Hematopoietic multipotent progenitor cell treated with erythropoietin and hydrocortisone succinate and interleukin-3 and kit ligand, for 6 days (in vitro differentiated cells): ENCODE measurements at regions not wholly inside any gene's neighbourhood (a gene's known extent, or its start where the extent isn't known, plus 50 kb on each side); places are given as distances from the start of the nearest gene placed in this dataset.
A peak's percentile ranks its signal among the peaks of the same experiment; 100 is the strongest.

Source experiments
- DNase-seq: peaks from one replicate; pipeline ENCODE4 v3.0.0-alpha.2; 2015

DNA sequence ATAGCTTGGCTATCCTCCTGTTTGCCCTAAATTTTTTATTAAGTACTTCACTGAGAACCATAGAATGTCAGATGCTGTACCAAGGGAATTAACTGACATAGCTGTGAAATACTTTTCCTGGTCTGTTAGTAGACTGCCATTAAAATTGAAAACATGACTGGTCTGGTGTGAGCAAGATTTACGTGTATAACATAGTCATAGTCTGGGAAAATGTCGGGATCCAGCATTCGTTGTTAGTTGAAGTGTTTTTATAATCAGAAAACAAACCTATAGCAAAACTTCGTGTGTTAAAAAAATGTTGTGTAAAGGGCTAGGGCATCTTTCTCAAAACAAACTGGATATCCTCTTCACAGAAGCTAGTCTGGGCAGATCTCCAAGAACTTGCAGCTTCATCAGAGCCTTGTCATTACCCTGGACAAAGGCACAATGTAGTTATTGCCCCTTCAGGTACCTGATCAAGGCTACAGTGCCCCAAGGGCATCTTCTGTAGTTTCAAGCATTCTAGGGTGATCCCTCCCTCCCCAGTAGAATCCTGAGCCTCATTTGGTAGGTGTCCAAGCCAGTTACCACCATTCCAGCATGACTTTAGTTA, 454.2 kb upstream of the SGCD start:
- DNase-seq = no peak

DNA sequence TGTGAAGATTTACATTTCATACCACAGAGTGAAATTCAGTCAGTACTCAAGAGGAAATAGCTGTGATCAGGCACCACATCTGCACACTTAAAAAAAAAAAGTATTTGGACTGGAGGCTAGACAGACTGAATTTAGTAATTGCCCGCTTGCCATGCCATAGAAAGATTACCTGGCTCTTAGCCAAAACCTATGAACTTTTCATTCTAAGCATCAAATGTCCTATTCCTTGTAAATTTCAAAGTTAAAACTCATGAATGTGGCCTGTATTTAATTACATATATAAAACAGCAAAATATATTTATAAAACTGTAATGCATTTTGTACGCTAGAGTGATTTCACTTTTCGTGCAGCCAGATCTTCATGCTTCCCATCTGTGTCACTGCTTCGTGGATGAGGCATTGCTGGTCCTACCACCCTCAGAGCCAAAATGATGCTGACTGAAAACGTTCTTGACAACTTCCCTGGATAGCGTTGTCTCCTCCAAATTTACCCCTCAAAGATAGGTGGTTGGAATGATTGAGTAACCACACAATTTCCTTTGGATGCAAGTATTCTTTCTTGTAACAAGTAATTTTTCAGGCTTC, 447.9 kb upstream of the SGCD start:
- no peak for DNase-seq

GRCh38 chr5:155884041-155884440, 442.9 kb upstream of the SGCD start:
- no peak for DNase-seq

GRCh38 chr5:155885199-155885598, 441.8 kb upstream of the SGCD start:
- DNase-seq = no peak

DNA sequence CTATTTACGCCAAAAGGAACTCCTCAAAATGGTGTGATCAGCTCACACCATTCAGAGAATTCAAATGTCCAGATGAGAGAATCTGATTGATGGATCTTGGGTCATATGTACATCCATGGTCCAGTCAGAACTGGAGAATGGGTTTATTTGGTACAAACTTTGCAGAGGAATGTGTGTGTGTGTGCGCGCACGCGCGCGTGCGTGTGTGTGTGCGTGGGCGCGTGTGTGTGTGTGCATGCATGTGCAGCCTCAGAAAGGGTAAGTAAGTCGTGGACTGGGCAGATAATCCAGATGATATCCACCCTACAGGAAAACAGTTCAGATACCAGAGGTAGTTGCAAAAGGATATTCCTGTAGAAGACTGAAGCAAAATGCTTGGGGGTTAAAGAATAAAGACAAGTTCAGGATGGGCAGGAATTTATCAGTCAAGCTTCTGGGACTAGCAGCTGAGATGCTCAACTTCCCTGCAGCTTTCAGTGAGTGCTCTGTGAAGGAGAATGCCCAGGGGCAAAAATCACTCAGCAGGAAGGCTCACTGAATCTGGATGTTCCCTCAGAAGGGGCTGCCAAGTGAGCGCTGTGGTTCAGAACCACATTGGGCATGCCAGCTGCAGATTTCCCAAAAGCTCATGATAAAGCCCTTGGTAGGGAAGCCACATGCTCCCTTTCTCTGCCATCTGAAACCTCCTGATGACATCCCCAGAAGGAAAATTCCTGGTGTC, 440.5 kb upstream of the SGCD start:
- DNase-seq = no peak

DNA sequence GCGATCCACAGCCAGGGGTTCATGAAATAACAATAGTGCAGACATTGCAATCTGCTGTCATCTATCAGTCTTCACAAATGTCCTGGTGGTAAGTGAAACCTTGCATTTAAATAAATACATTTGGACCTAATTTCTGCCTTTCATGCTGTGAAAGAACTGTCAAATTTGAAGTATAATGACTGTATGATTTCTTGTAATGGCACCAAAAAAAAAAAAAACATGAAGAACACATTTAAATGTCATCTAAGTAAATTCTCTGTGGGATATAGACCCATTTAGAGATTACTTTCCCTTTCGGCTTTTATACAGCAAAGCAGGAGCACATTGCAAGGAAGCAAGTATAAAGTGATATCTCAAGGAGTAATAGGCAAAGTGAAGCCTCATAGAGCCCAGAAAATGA, 431.5 kb upstream of the SGCD start:
- DNase-seq = no peak

DNA sequence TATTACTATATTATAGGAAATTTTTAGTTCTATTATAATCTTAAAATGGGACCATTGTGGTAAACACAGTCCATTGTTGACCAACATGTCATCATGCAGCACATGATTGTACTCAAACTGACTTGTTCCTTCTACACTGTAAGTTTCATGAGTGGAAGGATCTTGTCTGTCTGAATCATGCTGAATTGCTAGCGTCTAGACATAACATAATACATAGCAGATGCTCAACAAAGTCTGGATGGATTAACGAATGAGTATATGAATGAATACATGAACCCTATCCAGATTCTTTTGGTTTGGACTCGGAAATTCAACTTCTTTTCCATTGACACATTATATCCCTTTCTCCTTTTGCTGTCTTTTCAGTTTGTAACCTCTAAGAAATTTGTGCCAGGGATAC, 429.2 kb upstream of the SGCD start:
- no peak for DNase-seq

GRCh38 chr5:155898284-155898683, 428.7 kb upstream of the SGCD start:
- DNase-seq = no peak

- DNase-seq = no peak
Measured at GRCh38 chr5:155903791-155904190, 423.2 kb upstream of the SGCD start.

GRCh38 chr5:155905364-155905763, 421.6 kb upstream of the SGCD start:
- DNase-seq = no peak

DNA sequence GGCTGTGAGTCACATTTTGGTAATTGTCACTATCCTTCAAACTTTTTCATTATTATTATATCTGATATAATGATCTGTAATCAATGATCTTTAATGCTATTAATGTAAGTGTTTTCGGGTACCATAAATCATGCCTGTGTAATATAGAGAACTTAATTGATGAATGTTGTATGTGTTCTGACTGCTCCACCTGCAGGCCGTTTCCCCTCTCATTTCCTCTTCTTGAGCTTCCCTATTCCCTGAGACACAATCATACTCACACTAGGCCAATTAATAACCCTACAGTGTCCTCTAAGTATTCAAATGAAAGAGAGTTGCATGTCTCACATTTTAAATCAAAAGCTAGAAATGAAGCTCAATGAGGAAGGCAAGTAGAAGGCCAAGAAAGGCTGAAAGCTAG, 420.9 kb upstream of the SGCD start:
- DNase-seq = peak; percentile 2

DNA sequence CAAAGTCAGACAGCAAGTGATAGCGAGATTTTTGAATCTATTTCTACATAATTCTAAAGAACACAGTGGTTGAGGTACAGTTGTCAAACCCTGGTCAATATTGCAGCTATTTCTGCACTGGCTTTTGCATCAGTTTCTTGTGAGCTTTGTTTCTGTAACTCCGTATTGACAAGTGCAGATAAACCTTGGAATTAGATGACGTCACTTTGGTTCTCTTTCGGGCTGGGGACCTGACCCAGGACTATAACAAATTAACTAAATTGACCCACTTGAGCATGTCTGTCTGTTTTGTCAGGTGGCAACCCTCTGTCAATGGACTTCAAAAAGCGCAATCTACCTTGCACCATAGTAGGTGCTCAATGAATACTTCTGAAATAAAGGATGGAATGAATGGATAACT, 418.4 kb upstream of the SGCD start:
- DNase-seq = no peak

DNA sequence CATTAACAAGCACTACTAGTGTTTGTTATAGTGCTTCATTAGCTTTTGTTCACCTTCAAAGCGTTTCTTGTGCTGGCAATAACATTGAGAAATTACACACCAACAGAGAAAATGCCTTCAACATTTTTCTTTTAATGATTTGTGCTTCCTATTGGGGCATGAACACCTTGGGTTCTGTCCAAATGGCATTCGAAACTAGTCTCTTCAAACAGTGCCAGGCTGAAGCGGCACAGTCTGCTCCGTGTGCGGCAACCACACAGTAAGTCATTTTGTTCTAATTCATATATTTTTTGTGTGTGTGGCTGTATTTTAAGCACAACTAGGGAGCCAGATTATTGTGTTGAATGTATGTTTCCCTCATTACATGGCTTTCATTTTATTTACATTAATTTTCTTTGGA, 414.7 kb upstream of the SGCD start:
- DNase-seq = no peak

- no peak for DNase-seq
Measured at GRCh38 chr5:155914766-155915165, 412.2 kb upstream of the SGCD start.

DNA sequence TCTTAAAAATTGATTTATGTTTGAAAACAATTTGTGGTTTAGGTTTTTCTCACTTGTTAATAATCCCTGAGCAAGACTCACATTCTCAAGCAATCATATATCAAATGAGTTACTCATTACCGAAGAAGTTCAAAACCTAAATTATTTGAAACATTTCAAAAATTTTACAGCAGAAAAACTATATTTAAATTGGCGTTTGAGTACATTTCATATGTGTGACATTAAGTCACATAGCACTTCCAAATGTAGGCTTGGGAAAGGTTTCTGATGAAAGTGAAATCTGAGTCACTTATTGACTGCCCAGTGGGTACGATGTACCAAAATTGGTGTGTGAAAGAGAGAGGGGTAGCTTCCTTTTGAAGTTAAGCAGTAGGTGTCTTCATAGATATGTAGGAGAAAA, 411.4 kb upstream of the SGCD start:
- DNase-seq = no peak

DNA sequence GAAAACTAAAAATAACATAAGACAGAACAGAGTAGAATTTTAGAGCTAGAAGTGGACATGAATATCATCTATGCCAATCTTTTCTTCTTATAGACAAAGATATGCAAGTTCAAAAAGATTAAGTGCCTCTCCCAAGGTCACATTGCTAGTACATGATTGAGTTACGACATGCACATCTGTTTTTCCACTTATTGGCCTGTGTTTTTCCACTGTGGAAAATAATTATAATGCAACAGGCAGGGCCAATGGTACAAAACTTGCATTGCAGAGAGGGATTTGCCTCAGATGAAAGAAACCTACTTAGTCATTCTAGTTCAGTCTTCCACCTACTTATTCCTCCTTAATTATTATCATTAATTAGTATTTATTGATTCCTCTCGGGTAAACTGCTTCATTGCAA, 407.8 kb upstream of the SGCD start:
- DNase-seq = no peak

DNA sequence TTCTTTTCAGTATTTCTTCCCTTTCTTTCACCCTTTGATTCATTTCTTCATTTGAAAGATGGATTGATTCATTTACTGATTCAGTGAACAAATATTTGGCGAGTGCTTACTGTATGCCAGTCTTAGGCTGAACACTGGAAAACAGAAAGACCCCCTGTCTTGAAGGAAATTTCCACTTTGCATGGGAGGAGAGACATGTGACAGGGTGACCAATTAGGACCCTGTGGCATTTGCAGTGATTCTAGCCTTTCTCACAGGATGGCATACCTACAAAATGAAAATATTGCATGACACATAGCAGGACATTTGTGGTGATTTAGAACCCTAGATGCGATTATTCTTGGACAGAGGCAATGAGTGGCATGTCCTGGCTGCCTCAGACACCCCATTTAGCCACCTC, 407.2 kb upstream of the SGCD start:
- DNase-seq = no peak

DNA sequence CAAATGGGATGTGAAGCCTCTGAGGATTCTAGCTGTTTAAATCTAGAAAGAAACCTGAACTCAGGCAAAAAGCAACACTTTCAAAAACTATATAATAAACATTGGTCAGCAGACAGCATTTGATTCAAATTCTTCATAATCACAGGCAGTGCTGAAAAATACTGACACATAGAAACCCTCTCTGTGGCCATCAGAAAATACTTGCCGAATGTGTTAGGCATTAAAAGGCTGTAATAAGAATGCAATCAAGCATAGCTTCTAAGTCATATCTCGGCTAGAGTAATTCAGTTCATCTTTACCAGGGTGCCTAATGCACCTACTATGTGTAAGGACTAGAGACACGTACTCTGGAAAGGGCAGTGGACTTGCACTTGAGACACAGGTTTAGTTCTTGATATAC, 405.3 kb upstream of the SGCD start:
- no peak for DNase-seq

DNA sequence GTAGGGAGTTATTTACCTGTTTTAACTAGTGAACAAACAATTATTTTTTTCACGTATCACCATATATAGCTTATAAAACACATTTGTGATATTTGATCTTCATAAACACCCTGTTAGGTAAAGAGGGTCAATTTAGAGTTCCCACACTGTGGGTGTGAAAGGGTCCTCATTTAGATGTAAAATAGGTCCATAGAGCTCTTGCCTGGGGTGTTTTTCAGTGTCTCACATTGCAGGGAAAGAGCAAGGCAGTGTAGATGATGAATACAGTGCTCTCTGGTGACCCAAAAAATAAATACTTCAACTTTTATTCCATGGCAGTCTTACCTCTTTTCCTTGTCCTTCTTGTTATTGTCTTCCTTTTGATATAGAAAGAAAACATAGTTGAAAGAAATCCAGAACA, 403.2 kb upstream of the SGCD start:
- DNase-seq = no peak

DNA sequence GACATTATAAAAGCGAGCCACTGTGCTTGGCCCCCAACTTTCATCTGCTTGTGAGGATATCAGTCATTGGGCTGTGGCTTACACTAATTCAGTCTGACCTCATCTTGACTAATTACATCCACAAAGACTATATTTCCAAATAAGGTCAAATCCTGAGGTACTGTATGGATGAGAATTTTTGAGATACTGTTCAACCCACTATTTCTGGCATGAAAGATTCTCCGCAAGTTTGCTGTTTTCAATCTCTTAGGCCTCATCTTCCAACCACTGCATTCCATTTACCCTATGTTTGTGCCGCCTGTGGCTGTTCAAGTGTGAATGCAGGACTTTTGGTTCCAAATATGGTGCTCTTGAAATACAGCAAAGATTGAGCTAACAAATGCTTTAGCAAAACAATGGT, 400.9 kb upstream of the SGCD start:
- DNase-seq = no peak

- no peak for DNase-seq
Measured at GRCh38 chr5:155926766-155927165, 400.2 kb upstream of the SGCD start.

- no peak for DNase-seq
Measured at GRCh38 chr5:155929112-155929511, 397.9 kb upstream of the SGCD start.

- DNase-seq = no peak
Measured at GRCh38 chr5:155934964-155935363, 392.0 kb upstream of the SGCD start.

- no peak for DNase-seq
Measured at GRCh38 chr5:155935723-155936122, 391.2 kb upstream of the SGCD start.
